Subcutaneous abdominal adipose tissue (tissue), 5 donors: ENCODE measurements at regions not wholly inside any gene's neighbourhood (a gene's known extent, or its start where the extent isn't known, plus 50 kb on each side); places are given as distances from the start of the nearest gene placed in this dataset.

Source experiments
- H3K27ac ChIP-seq: one replicate; pipeline ENCODE4 v1.7.0; 2013; ENCODE audit warnings: low read depth, mild to moderate bottlenecking, inconsistent platforms, low read length, moderate library complexity
- H3K27me3 ChIP-seq, 5 donors: one replicate each; pipeline ENCODE4 v1.7.0; 2013; ENCODE audit warnings: low read length in 5 of 5, inconsistent platforms in 1 of 5; ENCODE audit not compliant: control insufficient read depth in 5 of 5, insufficient read depth in 4 of 5
- H3K36me3 ChIP-seq, 5 donors: one replicate each; pipeline ENCODE4 v1.7.0; 2013; ENCODE audit warnings: low read length in 5 of 5; ENCODE audit not compliant: control insufficient read depth in 5 of 5, insufficient read depth in 5 of 5
- H3K4me1 ChIP-seq, 5 donors: one replicate each; pipeline ENCODE4 v1.7.0; 2013; ENCODE audit warnings: low read length in 5 of 5, mild to moderate bottlenecking in 3 of 5, moderate library complexity in 1 of 5; ENCODE audit not compliant: control insufficient read depth in 5 of 5, insufficient read depth in 5 of 5
- H3K4me3 ChIP-seq, 5 donors: one replicate each; pipeline ENCODE4 v1.7.0; 2013; ENCODE audit warnings: low read length in 5 of 5, low read depth in 1 of 5
- H3K9ac ChIP-seq, 5 donors: one replicate each; pipeline ENCODE4 v1.7.0; 2013; ENCODE audit warnings: low read length in 5 of 5, mild to moderate bottlenecking in 4 of 5, moderate library complexity in 3 of 5
- H3K9me3 ChIP-seq, 5 donors: one replicate each; pipeline ENCODE4 v1.7.0; 2013; ENCODE audit warnings: low read length in 5 of 5; ENCODE audit not compliant: control insufficient read depth in 5 of 5
- donor health status: healthy.
- donor health status: healthy.
- donor health status: healthy.
- donor health status: healthy.
- donor health status: healthy.

- Histone ChIP-seq H3K4me3 (no peak overlapping the region), H3K27me3 (no peaks in the 10 kb centered on the region), H3K27ac (no peak overlapping the region), H3K4me1 (peaks cover 0 to 4% (median 0%) of the 10 kb centered on the region in 5 donors), H3K9ac (no peak overlapping the region), H3K36me3 (no peaks in the 10 kb centered on the region), H3K9me3 (peaks cover 0 to 6% (median 0%) of the 10 kb centered on the region in 5 donors)
Measured at GRCh38 chr5:4651806-4652565, 488.1 kb upstream of the ADAMTS16 start.

DNA sequence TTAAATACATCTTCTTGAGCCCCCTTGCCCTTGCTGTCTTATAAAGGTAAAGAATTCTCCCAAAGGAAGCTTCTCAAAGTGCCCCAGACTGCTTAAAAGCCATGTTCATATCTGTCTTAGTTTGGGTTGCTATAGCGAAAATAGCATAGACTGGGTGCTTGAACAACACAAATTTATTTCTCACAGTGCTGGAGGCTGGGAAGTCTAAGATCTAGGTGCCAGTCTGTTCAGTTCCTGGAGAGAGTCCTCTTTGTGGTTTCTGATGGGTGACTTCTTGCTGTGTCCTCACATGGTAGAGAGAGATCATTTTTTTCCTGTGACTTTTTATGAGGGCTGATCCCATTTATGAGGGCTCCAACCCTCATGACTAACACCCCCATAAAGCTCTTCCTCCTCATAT lies 486.7 kb upstream of the ADAMTS16 start:
- no peaks in the 10 kb centered on the region for H3K27me3 ChIP-seq
- no peaks in the 10 kb centered on the region for H3K4me1 ChIP-seq
- peaks cover 0 to 6% (median 0%) of the 10 kb centered on the region in 5 donors for H3K9me3 ChIP-seq
- no peaks in the 10 kb centered on the region for H3K36me3 ChIP-seq
- H3K27ac ChIP-seq: no peak overlapping the region
- no peak overlapping the region for H3K4me3 ChIP-seq
- no peak overlapping the region for H3K9ac ChIP-seq

DNA sequence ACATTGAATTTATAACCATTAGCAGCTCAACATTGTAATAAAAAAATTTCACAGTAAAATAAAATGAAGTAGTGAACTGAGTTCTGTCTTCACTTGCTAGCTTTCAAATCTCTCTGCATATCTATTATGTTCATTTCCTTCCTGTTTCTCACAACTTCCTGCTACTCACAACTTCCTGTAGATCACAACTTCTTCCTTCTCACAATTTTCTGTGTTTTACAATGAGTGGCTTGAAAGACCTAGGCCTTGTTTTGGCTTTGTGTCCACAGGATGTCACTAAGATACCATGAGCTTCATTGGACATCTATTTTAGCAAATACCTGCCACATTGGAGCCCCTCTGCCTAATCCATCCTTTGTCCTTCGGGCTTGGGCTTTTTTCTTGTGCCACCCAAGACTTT lies 480.3 kb upstream of the ADAMTS16 start:
- Histone ChIP-seq H3K9me3 (peaks cover 0 to 6% (median 0%) of the 10 kb centered on the region in 5 donors), H3K4me3 (no peak overlapping the region), H3K27ac (no peak overlapping the region), H3K9ac (no peak overlapping the region), H3K4me1 (no peaks in the 10 kb centered on the region), H3K27me3 (no peaks in the 10 kb centered on the region), H3K36me3 (no peaks in the 10 kb centered on the region)

DNA sequence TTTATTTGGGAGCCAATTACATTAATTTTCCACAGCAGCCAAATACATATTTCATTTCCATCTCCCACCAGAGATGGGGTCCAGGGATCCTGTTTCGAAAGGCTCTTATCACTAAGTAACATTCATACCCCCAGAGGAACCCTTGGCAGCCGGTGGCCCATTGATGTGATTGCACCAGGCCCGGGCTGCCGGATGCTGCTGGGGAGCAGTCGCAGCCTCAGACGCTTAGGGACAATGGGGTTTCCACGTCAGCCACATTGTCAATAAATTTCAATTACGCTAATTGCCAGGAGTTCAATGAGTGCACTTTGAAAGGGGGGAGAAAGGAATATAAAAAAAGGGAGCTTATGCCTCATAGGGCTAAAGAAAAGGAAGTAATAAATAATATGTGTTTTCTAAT lies 478.8 kb upstream of the ADAMTS16 start:
- H3K27me3 ChIP-seq: no peaks in the 10 kb centered on the region
- no peak overlapping the region for H3K9ac ChIP-seq
- no peaks in the 10 kb centered on the region for H3K4me1 ChIP-seq
- no peak overlapping the region for H3K4me3 ChIP-seq
- H3K9me3 ChIP-seq: no peaks in the 10 kb centered on the region
- H3K27ac ChIP-seq: no peak overlapping the region
- H3K36me3 ChIP-seq: no peaks in the 10 kb centered on the region

GRCh38 chr5:4661836-4662235 lies 478.3 kb upstream of the ADAMTS16 start:
- Histone ChIP-seq H3K9ac (no peak overlapping the region), H3K27me3 (no peaks in the 10 kb centered on the region), H3K36me3 (no peaks in the 10 kb centered on the region), H3K27ac (no peak overlapping the region), H3K4me3 (no peak overlapping the region), H3K9me3 (no peaks in the 10 kb centered on the region), H3K4me1 (peaks cover 0 to 2% (median 0%) of the 10 kb centered on the region in 5 donors)

DNA sequence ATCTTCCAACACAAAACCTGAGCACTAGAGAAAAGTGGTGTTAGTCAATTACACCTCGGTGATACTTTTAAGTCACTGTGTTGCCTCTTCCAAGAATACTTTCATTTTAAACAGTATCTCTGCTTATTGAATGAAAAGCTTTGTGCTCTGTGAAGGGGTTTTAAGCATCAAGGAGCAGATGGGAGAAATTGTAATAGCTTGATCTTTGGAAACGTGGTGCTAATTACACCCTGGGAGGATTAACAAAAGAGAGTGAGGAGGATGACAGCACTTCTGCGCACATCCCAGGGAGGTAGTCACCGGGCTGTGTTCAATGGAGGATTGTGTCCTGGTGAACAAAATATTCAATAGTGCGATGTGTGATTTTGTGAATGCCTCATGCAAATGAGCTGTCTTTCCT lies 477.4 kb upstream of the ADAMTS16 start:
- Histone ChIP-seq H3K27ac (no peak overlapping the region), H3K36me3 (no peaks in the 10 kb centered on the region), H3K9ac (no peak overlapping the region)

DNA sequence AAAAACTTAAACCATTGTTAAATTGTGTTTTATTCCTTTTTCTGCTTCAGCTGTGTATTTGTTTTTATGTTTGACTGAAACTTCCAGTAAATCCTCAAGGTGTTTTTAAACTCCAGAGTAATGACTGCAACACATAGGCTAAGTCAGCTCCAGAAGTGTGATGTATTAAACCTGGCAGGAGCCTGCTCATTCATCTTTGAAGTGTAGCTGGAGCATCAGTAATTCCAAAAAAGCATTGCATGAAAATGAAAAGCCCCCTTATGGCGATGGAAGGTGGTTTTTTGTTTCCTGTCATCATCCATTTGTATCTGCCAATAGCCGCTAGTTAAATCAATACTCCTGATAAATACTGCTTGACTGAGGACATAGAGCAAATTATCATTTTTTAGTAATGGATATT lies 474.2 kb upstream of the ADAMTS16 start:
- Histone ChIP-seq H3K27me3 (no peaks in the 10 kb centered on the region), H3K4me3 (no peak overlapping the region), H3K9ac (no peak overlapping the region), H3K4me1 (peaks cover 0 to 26% (median 18%) of the 10 kb centered on the region in 5 donors), H3K9me3 (no peaks in the 10 kb centered on the region), H3K27ac (no peak overlapping the region), H3K36me3 (no peaks in the 10 kb centered on the region)

More for the DNA sequence above, 477.4 kb upstream of the ADAMTS16 start:
- Histone ChIP-seq H3K4me3 (no peak overlapping the region), H3K9me3 (no peaks in the 10 kb centered on the region), H3K27me3 (no peaks in the 10 kb centered on the region), H3K4me1 (peaks cover 0 to 6% (median 4%) of the 10 kb centered on the region in 5 donors)

GRCh38 chr5:4674166-4674565 lies 466.0 kb upstream of the ADAMTS16 start:
- Histone ChIP-seq H3K9ac (no peak overlapping the region), H3K36me3 (no peaks in the 10 kb centered on the region), H3K9me3 (no peaks in the 10 kb centered on the region), H3K27ac (no peak overlapping the region), H3K4me3 (no peak overlapping the region), H3K27me3 (no peaks in the 10 kb centered on the region), H3K4me1 (peaks cover 0 to 22% (median 14%) of the 10 kb centered on the region in 5 donors)

- no peaks in the 10 kb centered on the region for H3K9me3 ChIP-seq
- H3K36me3 ChIP-seq: no peaks in the 10 kb centered on the region
- no peak overlapping the region for H3K27ac ChIP-seq
- no peak overlapping the region for H3K9ac ChIP-seq
- peaks cover 0 to 11% (median 0%) of the 10 kb centered on the region in 5 donors for H3K4me1 ChIP-seq
- H3K4me3 ChIP-seq: no peak overlapping the region
- no peaks in the 10 kb centered on the region for H3K27me3 ChIP-seq
Measured at GRCh38 chr5:4676934-4677333, 463.2 kb upstream of the ADAMTS16 start.

DNA sequence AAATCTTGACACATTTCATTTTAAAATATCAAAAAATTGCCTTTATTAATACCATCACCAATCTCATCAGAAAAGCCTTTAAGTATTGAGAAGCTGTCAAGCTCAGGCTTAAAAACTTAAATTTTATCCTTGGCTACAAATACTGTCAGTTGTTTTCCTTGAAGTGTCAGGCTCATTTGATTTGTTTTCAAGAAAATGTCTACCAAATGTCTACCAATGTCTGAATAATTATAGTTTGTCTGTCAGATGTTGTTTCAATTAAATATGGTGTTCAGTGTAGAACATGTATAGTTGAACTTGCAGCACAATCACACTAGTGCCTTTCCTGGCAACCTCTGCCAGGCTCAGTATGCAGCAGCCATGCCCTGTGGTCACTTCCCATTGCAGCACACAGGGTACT lies 455.2 kb upstream of the ADAMTS16 start:
- Histone ChIP-seq H3K36me3 (no peaks in the 10 kb centered on the region), H3K9me3 (peaks cover 0 to 8% (median 3%) of the 10 kb centered on the region in 5 donors), H3K27ac (no peak overlapping the region), H3K4me3 (no peak overlapping the region), H3K9ac (no peak overlapping the region), H3K4me1 (no peaks in the 10 kb centered on the region), H3K27me3 (no peaks in the 10 kb centered on the region)
